GM21381 (cell line): ENCODE measurements at regions not wholly inside any gene's neighbourhood (a gene's known extent, or its start where the extent isn't known, plus 50 kb on each side); places are given as distances from the start of the nearest gene placed in this dataset.

Experiments used
- ATAC-seq: cut with Tn5 transposase; IDR thresholded peaks from one replicate; pipeline ENCODE4 v1.9.1; 2021; ENCODE audit warnings: mild to moderate bottlenecking, moderate library complexity; ENCODE audit not compliant: unreplicated experiment

DNA sequence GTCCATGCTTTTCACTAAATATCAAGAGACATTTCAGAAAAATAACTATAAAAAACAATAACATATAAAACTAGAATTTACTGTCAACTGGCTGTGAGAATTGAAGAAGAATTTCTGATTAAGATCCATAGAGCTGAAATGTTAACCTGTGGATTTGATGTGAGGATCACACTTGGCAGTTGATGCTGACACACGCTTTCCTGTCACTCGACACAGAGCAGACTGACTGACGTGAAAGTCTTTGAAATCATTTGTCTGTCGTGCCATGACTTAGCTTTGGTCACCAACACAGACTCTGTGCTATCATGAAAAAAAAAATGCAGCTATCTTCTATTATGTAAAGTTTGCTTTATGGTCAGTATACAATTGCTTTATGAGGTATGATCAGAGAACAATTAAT is 706.0 kb upstream of the ZP4 start:
- ATAC-seq = no peak

DNA sequence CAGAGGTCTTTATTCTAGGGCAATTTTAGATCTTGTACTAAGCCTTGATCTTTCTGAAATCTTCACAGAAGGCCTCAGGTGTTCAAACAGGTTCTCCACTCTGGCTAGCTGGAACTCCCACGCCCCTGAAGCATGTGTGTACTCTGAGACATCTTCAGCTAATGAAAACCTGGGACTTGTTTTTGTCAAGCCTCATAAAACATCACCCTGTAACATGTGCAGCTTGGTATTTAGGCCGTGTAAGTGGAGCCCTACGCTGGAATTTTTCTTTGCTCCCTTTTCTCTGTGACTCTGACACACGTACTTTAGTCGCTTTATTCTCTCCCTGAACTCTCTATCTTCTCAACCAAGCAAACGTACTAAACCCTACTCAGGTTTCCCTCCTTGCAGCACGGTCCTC is 701.9 kb upstream of the ZP4 start:
- no peak for ATAC-seq

DNA sequence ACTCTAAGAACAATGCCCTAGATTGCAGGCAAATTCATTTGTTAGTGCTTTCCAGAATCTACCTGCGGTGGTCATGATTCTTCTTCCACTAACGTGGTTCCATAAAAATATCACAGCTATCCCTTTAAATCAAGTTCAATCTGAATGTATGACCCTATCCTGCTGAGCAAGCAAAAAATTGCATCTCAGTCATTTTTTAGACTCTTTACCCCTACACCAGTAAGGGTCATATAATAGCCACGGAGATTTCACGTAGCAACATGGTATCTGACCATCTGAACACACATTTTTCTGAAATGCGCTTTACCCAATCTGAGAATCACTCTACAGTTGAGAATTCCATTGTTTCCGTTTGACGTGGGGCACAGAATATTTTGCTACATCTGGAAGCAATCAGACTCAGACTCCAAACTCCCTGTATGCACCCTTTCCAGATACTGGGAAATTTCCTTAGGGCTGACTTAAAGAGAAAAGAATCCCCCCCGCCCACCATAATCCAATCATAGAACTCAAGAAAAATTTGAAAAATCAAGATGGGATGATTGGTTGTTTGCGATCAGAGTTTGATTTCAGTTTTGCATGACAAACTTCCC is 699.2 kb upstream of the ZP4 start:
- ATAC-seq = no peak

DNA sequence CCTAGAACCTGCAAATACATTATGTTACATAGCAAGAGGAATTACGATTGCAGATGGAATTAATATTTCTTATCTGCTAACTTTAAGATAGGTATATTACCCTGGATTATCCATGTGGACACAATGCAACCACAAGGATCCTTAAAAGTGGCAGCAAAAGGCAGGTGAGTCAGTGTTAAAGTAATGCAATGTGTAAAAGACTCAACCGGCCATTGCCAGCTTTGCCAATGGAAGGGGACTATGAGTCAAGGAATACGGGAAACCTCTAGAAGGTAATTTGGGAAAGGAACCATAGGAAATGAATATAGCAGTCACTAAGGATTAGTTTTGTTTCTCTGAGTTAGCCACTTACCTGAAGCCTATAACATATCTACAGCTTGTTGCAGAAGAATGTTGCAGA is 692.1 kb upstream of the ZP4 start:
- ATAC-seq = no peak

DNA sequence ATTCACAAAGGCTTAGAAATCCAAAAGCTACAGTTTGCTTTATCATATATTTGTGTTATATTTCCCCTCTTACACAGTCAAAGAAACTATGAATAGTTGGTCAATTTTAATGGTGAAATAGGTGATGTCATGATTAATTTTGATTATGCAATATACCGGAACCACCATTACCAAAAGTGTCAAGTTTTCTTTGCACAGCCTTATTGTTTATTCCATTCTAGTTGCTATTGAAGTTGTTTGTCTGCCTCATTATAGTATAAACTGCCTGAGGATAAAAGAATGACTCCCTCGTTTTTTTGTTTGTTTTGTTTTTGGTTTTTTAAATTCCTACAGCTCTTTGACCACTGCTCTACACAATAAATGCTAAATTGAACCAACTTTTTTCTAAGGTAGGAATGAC is 690.6 kb upstream of the ZP4 start:
- ATAC-seq = no peak

DNA sequence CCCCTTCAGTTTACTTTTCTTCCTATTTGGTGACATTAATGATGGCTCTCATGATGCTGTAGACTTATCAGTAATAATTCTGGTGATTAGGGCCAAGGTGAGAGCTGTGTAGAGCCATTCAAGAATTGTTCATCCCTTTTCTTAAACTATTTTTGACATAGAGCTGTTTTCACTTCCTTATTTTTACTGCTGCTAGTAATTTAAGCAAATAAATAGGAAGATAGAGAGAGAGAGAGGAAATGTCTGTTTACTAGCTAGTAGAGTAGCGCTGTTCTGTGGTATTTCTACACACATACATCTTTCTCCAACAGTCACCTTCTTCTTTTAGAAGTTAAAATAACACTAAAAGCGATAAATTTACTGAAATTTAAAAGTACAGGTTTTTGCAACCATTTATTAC is 678.0 kb upstream of the ZP4 start:
- no peak for ATAC-seq

DNA sequence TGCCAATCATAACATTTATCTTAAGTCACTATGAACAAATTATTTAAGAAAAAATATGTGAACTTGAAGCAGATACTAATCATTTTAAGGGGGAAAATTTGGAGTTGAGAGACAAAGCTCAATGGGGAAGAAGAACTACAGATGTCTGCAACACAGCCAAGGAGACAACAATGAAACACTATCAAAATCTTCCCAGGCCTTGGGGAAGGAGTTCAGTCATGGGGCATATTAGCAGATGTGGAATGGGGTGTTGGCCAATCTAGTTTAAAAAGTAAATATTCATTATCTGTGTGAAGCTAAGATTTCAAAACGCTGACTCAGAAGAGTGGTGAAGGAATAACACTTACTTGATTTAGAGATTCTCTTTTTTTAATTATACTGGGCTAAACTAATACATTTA is 671.6 kb upstream of the ZP4 start:
- ATAC-seq = no peak

DNA sequence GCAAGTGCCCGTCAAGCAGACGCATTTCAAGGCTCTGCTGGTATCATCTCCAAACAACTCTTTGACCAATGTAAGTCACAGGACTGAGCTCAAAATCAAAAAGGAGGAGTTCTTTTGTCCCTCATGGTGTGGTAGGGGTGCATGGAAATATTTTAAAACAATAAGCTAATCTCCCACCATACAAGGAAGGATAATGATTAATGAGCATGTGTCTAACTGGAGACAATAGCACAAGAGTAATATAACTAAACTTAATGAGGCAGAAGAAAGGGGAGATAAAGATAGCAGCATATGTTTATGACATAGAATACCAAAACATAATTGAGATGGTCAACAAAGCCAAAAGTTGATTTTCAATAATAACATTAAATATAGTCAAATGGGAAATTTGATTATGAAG is 668.0 kb upstream of the ZP4 start:
- ATAC-seq = no peak

DNA sequence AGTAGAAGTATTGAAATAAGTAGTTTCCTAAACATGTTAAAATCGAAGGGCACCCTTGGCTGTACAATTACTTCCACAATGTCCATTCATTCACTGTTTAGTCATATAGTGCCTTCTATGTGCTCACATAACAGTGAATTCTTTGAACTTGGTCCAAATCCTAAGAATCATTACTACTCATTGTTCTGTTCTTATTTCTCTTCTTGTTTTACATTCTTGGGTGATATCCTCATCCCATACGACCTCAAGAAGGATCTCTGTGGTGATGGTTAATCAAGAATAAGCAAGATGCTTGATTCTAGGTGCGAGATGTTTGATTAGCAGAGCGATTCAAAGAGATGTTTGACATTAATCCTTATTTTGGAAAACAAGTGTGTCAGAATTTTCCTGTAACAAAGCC is 667.4 kb upstream of the ZP4 start:
- ATAC-seq = no peak

DNA sequence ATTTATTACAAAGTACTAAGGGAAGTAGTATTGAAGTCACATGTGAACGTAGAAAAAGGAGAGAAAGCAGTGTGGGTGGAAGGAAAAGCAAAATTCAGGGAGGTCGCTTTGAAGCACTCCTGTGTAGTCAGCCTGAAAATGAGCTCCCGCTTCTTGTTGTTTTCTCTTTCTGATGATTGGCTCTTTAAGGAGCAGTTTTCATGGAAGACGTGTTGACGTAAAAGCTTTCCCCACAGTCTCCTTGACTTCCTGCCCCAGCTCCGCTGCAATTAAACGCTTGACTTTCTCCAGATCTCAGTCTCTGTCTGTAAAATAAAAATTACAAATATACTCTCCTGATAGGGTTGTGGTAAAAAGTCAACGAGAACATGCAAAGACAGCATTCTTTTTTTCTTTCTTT is 661.5 kb upstream of the ZP4 start:
- no peak for ATAC-seq

DNA sequence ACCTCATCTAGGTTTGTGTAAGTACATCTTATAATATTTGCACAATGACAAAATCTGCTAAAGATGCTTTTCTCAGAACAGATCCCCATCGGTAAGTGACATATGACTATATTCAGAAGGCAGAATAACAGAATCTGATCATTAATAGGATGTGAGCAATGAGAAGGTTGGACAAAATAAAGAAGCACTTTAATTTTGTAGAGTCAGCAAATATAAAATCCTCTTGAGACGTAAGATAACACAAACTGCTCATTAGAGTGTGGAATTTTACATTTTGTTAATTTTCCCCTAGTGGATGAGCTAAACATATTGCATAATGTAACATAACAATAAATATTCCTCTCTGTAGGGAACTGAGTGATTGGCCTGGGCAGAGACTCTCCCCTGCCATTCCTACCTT is 658.4 kb upstream of the ZP4 start:
- no peak for ATAC-seq

DNA sequence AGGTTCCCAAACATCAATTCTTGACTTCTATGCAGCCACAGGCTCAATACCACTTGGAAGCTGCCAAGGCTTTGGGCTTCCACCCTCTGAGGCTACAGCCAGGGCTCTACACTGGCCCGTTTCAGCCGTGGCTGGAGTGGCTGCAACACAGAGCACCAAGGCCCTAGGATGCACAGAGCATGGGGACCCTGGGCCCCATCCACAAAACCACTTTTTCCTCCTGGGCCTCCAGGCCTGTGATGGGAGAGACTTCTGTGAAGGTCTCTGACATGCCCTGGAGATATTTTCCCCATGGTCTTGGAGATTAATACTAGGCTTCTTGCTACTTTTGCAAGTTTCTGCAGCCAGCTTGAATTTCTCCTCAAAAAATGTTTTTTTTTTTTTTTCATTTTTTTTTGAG is 655.4 kb upstream of the ZP4 start:
- no peak for ATAC-seq

DNA sequence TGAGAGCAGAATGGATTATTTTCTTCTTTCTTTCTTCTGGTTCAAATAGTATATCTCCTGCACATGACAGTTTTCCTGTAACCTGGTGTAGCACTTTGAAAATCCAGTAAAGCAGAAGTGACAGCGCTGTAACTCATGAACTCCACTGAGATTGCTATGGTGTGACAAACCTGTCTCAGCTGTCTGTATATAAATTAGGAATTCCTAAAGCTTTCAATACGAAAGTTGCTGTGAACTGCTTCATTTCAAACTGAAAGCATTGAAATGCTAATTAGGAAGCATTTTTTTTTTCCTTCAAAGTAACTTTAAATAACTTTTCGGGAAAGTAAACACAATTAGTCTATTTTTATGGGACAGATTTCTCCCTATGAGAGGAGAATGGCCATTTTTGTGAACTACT is 646.9 kb upstream of the ZP4 start:
- no peak for ATAC-seq

DNA sequence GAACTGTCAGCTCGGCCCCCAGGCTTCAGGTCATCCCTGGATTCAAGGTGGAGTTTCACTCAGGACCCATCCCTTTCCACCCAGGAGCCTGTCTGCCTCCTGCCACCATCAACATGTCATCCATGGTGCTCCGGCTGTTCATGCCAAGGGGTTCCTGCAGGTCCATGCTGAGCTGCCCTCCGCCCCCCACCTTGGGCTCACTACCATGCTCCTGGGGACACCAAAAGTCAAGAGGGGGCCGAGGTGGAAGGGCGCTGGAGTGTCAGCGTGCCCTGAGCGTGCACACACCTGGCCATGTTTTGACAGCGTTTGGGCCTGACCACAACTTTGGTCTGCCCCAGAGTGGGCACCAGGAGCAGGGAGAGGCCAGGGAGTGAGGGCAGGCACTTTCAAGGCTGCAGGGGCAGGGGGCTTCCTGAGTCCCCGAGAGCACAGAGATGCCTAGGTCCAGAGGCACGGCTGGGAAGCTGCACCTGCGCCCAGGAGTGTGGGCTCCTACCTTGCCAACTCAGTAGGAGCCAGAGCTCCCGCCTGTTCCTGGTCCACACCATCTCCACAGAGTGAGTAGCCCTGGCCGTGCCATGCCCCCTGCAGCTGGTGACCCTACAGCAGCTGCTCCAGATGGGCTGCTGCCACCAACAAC is 639.6 kb upstream of the ZP4 start:
- ATAC-seq = no peak

DNA sequence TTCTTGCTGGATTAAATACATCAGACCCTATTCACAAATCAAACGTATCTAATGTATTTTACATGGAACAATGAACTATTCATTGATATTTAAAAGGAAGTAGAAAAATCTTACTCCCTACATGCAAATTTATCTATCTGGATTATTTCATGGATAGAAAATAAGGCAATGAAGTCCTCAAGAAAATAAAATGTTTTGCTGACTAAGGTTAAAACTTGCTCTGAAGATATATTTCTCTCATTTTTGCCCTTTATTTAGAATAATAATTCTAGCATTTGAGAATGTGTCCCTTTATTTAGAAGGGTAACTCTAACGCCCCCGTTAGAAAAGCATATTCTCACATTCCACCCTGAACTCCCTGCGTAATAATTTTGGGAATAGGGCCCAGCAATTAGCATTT is 627.0 kb upstream of the ZP4 start:
- no peak for ATAC-seq

DNA sequence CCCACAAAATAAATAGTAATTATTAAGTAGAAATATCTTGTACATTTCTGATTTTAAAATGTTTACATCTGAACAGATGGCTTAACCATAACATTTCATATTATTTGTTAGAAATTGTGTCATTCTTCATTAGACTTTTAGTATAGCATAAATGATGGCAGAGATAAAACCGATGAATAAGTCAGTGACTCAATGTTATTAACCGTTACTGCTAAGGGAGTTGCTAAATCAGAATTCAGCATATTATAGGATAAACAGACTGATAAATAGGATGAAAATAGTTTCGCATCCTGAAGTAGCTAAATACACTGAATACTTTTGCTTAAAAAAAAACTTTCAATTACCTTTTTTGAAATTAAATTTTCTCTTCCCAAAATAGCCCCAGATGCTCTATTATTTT is 610.6 kb upstream of the ZP4 start:
- no peak for ATAC-seq

DNA sequence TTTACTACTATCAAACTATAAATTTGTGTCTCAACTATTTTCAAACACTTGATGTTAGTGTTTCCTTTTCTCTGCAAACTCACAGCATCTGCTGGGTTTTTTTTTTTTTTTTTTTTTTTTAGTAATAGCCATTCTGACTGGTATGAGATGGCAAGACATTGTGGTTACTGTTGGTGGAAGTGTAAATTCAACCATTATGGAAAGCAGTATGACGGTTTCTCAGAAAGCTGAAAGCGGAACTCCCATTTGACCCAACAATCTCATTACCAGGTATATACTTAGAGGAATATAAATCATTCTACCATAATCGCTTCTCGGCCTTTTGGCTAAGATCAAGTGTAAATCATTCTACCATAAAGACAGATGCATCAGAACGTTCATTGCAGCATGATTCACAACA is 608.3 kb upstream of the ZP4 start:
- ATAC-seq = no peak

DNA sequence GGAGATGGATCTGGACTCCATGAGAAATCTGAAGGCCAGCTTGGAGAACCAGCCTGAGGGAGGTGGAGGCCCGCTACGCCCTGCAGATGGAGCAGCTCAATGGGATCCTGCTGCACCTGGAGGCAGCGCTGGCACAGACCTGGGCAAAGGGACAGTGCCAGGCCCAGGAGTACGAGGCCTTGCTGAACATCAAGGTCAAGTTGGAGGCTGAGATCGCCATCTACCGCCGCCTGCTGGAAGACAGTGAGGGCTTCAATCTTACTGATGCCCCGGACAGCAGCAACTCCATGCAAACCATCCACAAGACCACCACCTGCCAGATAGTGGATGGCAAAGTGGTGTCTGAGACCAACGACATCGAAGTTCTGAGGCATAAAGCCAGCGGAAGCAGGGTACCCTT is 601.5 kb upstream of the ZP4 start:
- ATAC-seq = no peak

DNA sequence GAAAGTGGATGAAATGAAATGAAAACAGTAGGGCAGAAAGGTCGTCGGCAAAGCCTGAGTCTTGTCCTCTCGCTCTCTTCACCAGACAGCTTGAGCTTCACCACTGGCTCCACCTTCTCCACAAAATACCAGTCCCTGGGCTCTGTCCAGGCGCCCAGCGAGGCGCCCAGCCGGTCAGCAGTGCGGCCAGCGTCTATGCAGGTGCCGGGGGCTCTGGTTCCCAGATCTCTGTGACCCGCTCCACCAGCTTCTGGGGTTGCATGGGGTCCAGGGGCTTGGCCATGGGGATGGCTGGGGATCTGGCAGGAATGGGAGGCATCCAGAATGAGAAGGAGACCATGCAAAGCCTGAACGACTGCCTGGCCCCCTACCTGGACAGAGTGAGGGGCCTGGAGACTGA is 600.5 kb upstream of the ZP4 start:
- ATAC-seq = no peak

DNA sequence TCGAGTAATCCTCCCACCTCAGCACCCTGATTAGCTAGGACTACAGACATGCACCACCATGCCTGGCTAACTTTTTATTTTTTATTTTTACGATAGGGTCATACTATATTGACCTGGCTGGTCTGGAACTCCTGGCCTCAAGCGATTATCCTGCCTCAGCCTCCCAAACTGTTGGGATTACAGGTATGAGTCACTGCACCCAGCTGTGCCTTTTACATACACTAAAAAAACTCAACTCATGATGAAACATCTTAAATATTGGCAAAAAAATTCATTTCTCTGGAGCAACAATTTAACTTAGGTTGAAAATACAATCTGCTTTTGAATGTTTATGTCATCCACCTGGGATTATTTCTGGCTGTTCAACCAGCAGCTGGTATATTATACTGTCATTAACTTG is 598.3 kb upstream of the ZP4 start:
- no peak for ATAC-seq

DNA sequence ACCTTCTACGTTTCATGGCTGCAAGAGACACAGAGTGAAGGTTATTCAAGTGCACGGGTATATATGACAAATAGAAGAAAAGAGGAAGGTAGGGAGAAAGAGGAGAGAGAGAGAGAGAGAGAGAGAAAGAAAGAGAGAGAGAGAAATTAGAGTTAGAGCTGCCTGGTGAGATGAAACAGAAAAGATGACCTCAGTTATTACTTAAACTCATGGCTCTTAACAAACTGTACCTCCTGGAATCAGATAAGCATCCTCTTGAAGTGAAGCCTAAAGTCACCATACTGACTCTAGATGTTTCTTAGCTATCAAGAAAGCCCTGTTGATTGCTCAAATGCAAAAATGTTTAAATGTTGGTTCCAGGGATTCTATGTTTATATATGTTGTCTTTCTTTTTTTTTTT is 597.7 kb upstream of the ZP4 start:
- no peak for ATAC-seq

DNA sequence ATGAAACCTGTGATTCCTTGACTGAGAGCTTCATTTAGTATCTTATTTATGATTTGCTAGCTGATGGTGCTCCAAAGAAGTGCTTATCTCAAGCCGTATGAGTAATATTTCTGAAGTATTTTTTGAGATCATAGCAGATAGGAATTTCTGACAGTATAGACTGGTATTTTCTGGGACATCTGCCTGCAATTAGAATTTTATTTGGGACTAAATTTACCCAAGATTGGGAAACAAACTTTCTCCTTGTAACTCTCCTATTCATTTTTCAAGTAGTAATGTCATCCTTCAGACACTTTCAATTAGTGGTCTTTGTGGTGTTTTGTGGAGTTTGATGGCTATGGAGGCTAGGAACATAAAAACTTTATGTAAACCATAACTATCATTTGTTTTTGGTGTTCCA is 597.2 kb upstream of the ZP4 start:
- ATAC-seq = no peak

DNA sequence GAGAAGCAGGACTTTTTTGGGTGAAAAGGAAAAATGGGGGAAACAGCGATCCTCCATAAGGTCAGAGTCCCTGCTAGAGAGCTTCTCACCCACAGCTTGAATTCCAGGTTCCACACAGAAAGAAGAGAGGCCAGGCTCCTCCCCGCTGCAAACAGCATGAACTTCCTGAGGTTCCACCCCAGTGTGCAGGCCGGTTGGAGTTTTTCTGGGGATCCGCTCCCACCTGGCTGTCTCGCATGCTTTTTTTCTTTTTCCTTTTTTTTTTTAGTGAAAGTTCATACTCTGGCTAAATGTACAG is 595.1 kb upstream of the ZP4 start:
- ATAC-seq = no peak
